Keratinocyte (primary cell): ENCODE measurements at regions not wholly inside any gene's neighbourhood (a gene's known extent, or its start where the extent isn't known, plus 50 kb on each side); places are given as distances from the start of the nearest gene placed in this dataset.

Source experiments
- DNase-seq: peaks from one replicate; pipeline ENCODE4 v3.0.0-alpha.2; 2011; ENCODE audit warnings: low read depth, missing footprints, low spot score
- FAIRE-seq: peaks from 2 replicates; lab custom pipeline; 2011; peaks lifted over from hg19 to GRCh38; lab: Jason Lieb, UNC
- H2AFZ ChIP-seq: 2 replicates; pipeline ENCODE4 v1.6.0; 2012; ENCODE audit warnings: low read length, control low read depth, inconsistent platforms; ENCODE audit not compliant: control insufficient read depth
- H3K27ac ChIP-seq: 2 replicates; pipeline ENCODE4 v1.5.1; 2011; ENCODE audit warnings: low read length; ENCODE audit not compliant: control insufficient read depth, insufficient read depth
- H3K27me3 ChIP-seq: 3 replicates; pipeline ENCODE4 v1.6.0; 2011; ENCODE audit warnings: low read length; ENCODE audit not compliant: control insufficient read depth, insufficient read depth; ENCODE audit errors: extremely low read depth
- H3K36me3 ChIP-seq, 2 experiments: 2 replicates in 1 of 2; 3 replicates in 1 of 2; pipeline ENCODE4 v1.5.1; 2011; ENCODE audit warnings: low read length in 2 of 2, mild to moderate bottlenecking in 1 of 2; ENCODE audit not compliant: control insufficient read depth in 2 of 2, insufficient read depth in 2 of 2; ENCODE audit errors: extremely low read depth in 1 of 2
- H3K4me1 ChIP-seq: 3 replicates; pipeline ENCODE4 v1.5.1; 2011; ENCODE audit warnings: low read length; ENCODE audit not compliant: control insufficient read depth, insufficient read depth; ENCODE audit errors: extremely low read depth
- H3K4me2 ChIP-seq: 3 replicates; pipeline ENCODE4 v1.6.0; 2011; ENCODE audit warnings: low read depth, low read length; ENCODE audit not compliant: control insufficient read depth, insufficient read depth; ENCODE audit errors: extremely low read depth
- H3K4me3 ChIP-seq, 3 experiments: fragments of 200-600 bp in 1 of 3; sonication (generic) in 1 of 3; 2 replicates in 2 of 3; 3 replicates in 1 of 3; pipeline ENCODE4 v1.5.1; 2011 to 2016; ENCODE audit warnings: low read length in 3 of 3, mild to moderate bottlenecking in 3 of 3, control low read depth in 2 of 3, inconsistent platforms in 1 of 3, low read depth in 1 of 3, mixed read lengths in 1 of 3, mixed run types in 1 of 3, moderate library complexity in 1 of 3; ENCODE audit not compliant: control insufficient read depth in 2 of 3, insufficient read depth in 2 of 3; ENCODE audit errors: extremely low read depth in 1 of 3
- H3K79me2 ChIP-seq: 2 replicates; pipeline ENCODE4 v1.6.0; 2012; ENCODE audit warnings: low read length; ENCODE audit not compliant: control insufficient read depth, insufficient read depth
- H3K9ac ChIP-seq: 3 replicates; pipeline ENCODE4 v1.6.0; 2011; ENCODE audit warnings: low read length; ENCODE audit not compliant: control insufficient read depth, insufficient read depth; ENCODE audit errors: extremely low read depth
- H3K9me1 ChIP-seq: 3 replicates; pipeline ENCODE4 v1.6.0; 2011; ENCODE audit warnings: low read length; ENCODE audit not compliant: control insufficient read depth, insufficient read depth; ENCODE audit errors: extremely low read depth
- H3K9me3 ChIP-seq: 2 replicates; pipeline ENCODE4 v1.5.1; 2012; ENCODE audit warnings: low read depth, low read length; ENCODE audit not compliant: control insufficient read depth
- H4K20me1 ChIP-seq: 3 replicates; pipeline ENCODE4 v1.6.0; 2011; ENCODE audit warnings: low read length; ENCODE audit not compliant: control insufficient read depth, insufficient read depth; ENCODE audit errors: extremely low read depth
- CTCF ChIP-seq, 3 experiments: IDR thresholded peaks in 1 of 3; conservative IDR thresholded peaks in 1 of 3; optimal IDR thresholded peaks in 1 of 3; 2 replicates in 2 of 3; 3 replicates in 1 of 3; pipeline versions ENCODE3 to v1.5.1; 2011; ENCODE audit warnings: low read length in 3 of 3, mild to moderate bottlenecking in 3 of 3, moderate library complexity in 2 of 3, control low read depth in 1 of 3, inconsistent platforms in 1 of 3; ENCODE audit not compliant: insufficient read depth in 2 of 3; ENCODE audit errors: extremely low read depth in 1 of 3
- EZH2 ChIP-seq: IDR thresholded peaks from one replicate; pipeline ENCODE4 v1.6.1; 2012; ENCODE audit warnings: inconsistent platforms, mild to moderate bottlenecking, low read length, moderate library complexity
- dilution Hi-C: fragments of 300-500 bp; cut with MboI; formaldehyde crosslinking; loops from one replicate; pipeline ENCODE4 v1.7.0; 2020; ENCODE audit warnings: low sequenced_read_pairs; ENCODE audit not compliant: extremely low pct_ligation_motif_present

DNA sequence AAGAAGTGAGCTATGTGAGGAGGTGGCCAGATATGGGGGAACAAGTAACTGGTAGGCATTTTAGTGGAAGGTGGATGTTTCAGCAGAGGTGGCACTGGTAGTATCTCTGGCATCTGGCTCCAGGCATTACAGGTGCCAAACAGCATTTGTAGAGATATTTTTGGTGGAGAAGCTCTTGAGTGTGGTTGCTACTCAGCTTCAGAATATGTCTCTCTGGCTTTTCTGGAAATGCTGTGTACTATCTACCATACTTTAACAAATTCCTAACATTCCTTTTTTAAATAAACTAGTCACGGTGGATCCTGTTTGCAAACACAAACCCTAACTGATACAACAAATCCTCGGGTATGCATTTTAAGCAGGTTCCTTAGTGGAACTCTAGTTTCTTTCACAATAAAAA is 128.0 kb downstream of the BARX2 start:
- H3K79me2 ChIP-seq = no peaks in the 10 kb centered on the region
- H3K36me3 ChIP-seq = no peaks in the 10 kb centered on the region
- H3K4me1 ChIP-seq = no peaks in the 10 kb centered on the region
- H3K9me3 ChIP-seq = no peaks in the 10 kb centered on the region
- no peak overlapping the region for H2AFZ ChIP-seq
- DNase-seq (no peak), FAIRE-seq (no peak)
- H3K4me3 ChIP-seq = no peak overlapping the region
- H3K4me2 ChIP-seq = no peak overlapping the region
- no peaks in the 10 kb centered on the region for H3K9me1 ChIP-seq
- dilution Hi-C loops = no loop called here
- no peak overlapping the region for H3K9ac ChIP-seq
- no peak overlapping the region for H3K27ac ChIP-seq
- no peaks in the 10 kb centered on the region for H4K20me1 ChIP-seq
- H3K27me3 ChIP-seq = no peaks in the 10 kb centered on the region
- no peak for TF ChIP-seq CTCF (optimal IDR thresholded peaks at IDR 0.05 in 1 of 3, IDR thresholded peaks at IDR 0.05 in 1 of 3, conservative IDR thresholded peaks at IDR 0.05 in 1 of 3; ENCODE audit: extremely low read depth in 1 of 3, insufficient read depth in 2 of 3, low read length in 3 of 3)
- TF ChIP-seq EZH2 = no peak

GRCh38 chr11:129505266-129505665 is 129.6 kb downstream of the BARX2 start:
- H3K4me2 ChIP-seq = no peak overlapping the region
- no peak for FAIRE-seq
- no peaks in the 10 kb centered on the region for H3K9me3 ChIP-seq
- no peak overlapping the region for H3K27ac ChIP-seq
- no peaks in the 10 kb centered on the region for H3K4me1 ChIP-seq
- no peaks in the 10 kb centered on the region for H3K27me3 ChIP-seq
- DNase-seq = no peak
- no peaks in the 10 kb centered on the region for H3K9me1 ChIP-seq
- H3K9ac ChIP-seq = no peak overlapping the region
- dilution Hi-C loops = no loop called here
- no peak overlapping the region for H2AFZ ChIP-seq
- no peaks in the 10 kb centered on the region for H3K79me2 ChIP-seq
- no peaks in the 10 kb centered on the region for H3K36me3 ChIP-seq
- no peak for TF ChIP-seq CTCF (optimal IDR thresholded peaks at IDR 0.05 in 1 of 3, IDR thresholded peaks at IDR 0.05 in 1 of 3, conservative IDR thresholded peaks at IDR 0.05 in 1 of 3; ENCODE audit: extremely low read depth in 1 of 3, insufficient read depth in 2 of 3, low read length in 3 of 3)
- TF ChIP-seq EZH2 = no peak
- no peaks in the 10 kb centered on the region for H4K20me1 ChIP-seq
- no peak overlapping the region for H3K4me3 ChIP-seq
